Panc1 (cell line): ENCODE measurements at regions not wholly inside any gene's neighbourhood (a gene's known extent, or its start where the extent isn't known, plus 50 kb on each side); places are given as distances from the start of the nearest gene placed in this dataset.

ENCODE experiments used
- CTCF ChIP-seq: fragments of 450-650 bp; IDR thresholded peaks from 2 replicates; pipeline ENCODE4 v1.5.1; 2017; ENCODE audit warnings: mild to moderate bottlenecking
- REST ChIP-seq, 2 experiments: IDR thresholded peaks; 2 replicates each; pipeline ENCODE4 v1.6.1; 2011 to 2012; ENCODE audit warnings: low read depth in 2 of 2, control low read depth in 1 of 2, low read length in 1 of 2, mild to moderate bottlenecking in 1 of 2, moderate library complexity in 1 of 2; ENCODE audit not compliant: insufficient read depth in 1 of 2

DNA sequence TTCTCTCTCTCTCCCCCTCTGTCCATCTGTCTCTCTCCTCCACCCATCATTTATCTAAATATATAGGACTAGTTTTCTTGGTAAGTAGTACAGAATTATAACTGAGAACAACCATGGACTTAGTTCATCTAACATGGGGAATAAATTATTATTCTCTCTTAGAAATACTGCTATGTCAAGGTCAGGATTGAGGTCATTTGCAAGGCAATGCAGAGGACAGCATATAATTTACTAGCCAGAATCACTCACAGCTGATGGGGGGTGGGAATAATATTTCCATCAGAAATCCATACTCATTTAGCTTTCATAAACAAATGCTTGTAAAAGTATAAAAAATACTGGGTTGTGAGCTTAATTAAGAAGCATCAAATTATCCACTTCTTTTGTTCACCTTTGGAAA, 553.9 kb upstream of the POU3F2 start:
- TF ChIP-seq REST (IDR thresholded peaks at IDR 0.05; ENCODE audit: insufficient read depth in 1 of 2, low read depth in 2 of 2, low read length in 1 of 2) (no peak), CTCF (no peak)
